GM23338 (cell line): ENCODE measurements at regions not wholly inside any gene's neighbourhood (a gene's known extent, or its start where the extent isn't known, plus 50 kb on each side); places are given as distances from the start of the nearest gene placed in this dataset.

ENCODE experiments used
- ATAC-seq: fragments of 200-7000 bp; cut with Tn5 transposase; 3 replicates; pipeline ENCODE4 v1.9.1; 2020
- DNase-seq: peaks from one replicate; pipeline ENCODE4 v3.0.0-alpha.2; 2015; ENCODE audit warnings: low spot score
- H2AFZ ChIP-seq: fragments of 200-600 bp; sonication (generic); 2 replicates; pipeline ENCODE4 v1.8.0; 2016; ENCODE audit warnings: antibody characterized with exemption, mild to moderate bottlenecking, moderate library complexity
- H3F3A ChIP-seq: fragments of 200-600 bp; sonication (generic); replicated peaks from 2 replicates; pipeline ENCODE4 v1.8.0; 2017; ENCODE audit warnings: antibody characterized with exemption, mixed run types, low read depth
- H3K27ac ChIP-seq: fragments of 200-600 bp; sonication (generic); 2 replicates; pipeline ENCODE4 v1.6.1; 2016; ENCODE audit warnings: low read depth
- H3K27me3 ChIP-seq: fragments of 200-600 bp; sonication (generic); 2 replicates; pipeline ENCODE4 v1.8.0; 2016; ENCODE audit warnings: mild to moderate bottlenecking, mixed run types, moderate library complexity; ENCODE audit not compliant: insufficient read depth
- H3K36me3 ChIP-seq: fragments of 200-600 bp; sonication (generic); 2 replicates; pipeline ENCODE4 v1.8.0; 2016; ENCODE audit warnings: mild to moderate bottlenecking; ENCODE audit not compliant: insufficient read depth
- H3K4me1 ChIP-seq: fragments of 200-600 bp; sonication (generic); 2 replicates; pipeline ENCODE4 v1.8.0; 2016; ENCODE audit warnings: mild to moderate bottlenecking, moderate library complexity; ENCODE audit not compliant: insufficient read depth
- H3K4me2 ChIP-seq: fragments of 200-600 bp; sonication (generic); 2 replicates; pipeline ENCODE4 v1.7.1; 2017; ENCODE audit warnings: mixed run types
- H3K4me3 ChIP-seq: fragments of 200-600 bp; sonication (generic); 2 replicates; pipeline ENCODE4 v1.6.1; 2016; ENCODE audit warnings: mixed run types
- H3K79me2 ChIP-seq: fragments of 200-600 bp; sonication (generic); replicated peaks from 2 replicates; pipeline ENCODE4 v1.8.0; 2017; ENCODE audit warnings: mild to moderate bottlenecking; ENCODE audit not compliant: insufficient read depth
- H3K9me2 ChIP-seq: fragments of 200-600 bp; sonication (generic); 2 replicates; pipeline ENCODE4 v1.8.0; 2017; ENCODE audit not compliant: insufficient read depth
- H4K20me1 ChIP-seq: fragments of 200-600 bp; sonication (generic); replicated peaks from 2 replicates; pipeline ENCODE4 v1.8.0; 2017; ENCODE audit warnings: mild to moderate bottlenecking; ENCODE audit not compliant: insufficient read depth
- H3K27ac Mint-ChIP-seq: 2 replicates; pipeline ENCODE4 v1.8.0; 2020; ENCODE audit warnings: inconsistent platforms, mild to moderate bottlenecking, moderate library complexity, mixed read lengths
- H3K27me3 Mint-ChIP-seq: 3 replicates; pipeline ENCODE4 v1.8.0; 2022; ENCODE audit warnings: low read depth, mild to moderate bottlenecking, moderate library complexity, mixed read lengths, inconsistent platforms; ENCODE audit not compliant: insufficient read depth, poor library complexity
- H3K36me3 Mint-ChIP-seq: 3 replicates; pipeline ENCODE4 v1.8.0; 2021; ENCODE audit warnings: low read depth, mild to moderate bottlenecking, inconsistent platforms, moderate library complexity, mixed read lengths
- H3K4me1 Mint-ChIP-seq: 3 replicates; pipeline ENCODE4 v1.8.0; 2020; ENCODE audit warnings: mild to moderate bottlenecking, inconsistent platforms, mixed read lengths
- H3K4me3 Mint-ChIP-seq: 3 replicates; pipeline ENCODE4 v1.8.0; 2021; ENCODE audit warnings: moderate library complexity, mild to moderate bottlenecking, inconsistent platforms, mixed read lengths
- H3K9me3 Mint-ChIP-seq: 3 replicates; pipeline ENCODE4 v1.8.0; 2020; ENCODE audit warnings: moderate library complexity, mild to moderate bottlenecking, inconsistent platforms, mixed read lengths
- CREB1 ChIP-seq: fragments of 250-450 bp; sonication (Bioruptor Pico); IDR thresholded peaks from 2 replicates; pipeline ENCODE4 v1.5.0; 2020; ENCODE audit warnings: low read depth, mild to moderate bottlenecking, moderate library complexity
- CTCF ChIP-seq, 2 experiments: fragments of 200-600 bp in 1 of 2; sonication (generic) in 1 of 2; conservative IDR thresholded peaks; 2 replicates each; pipeline versions ENCODE4 v1.5.1 to v1.6.1; 2016 to 2017; ENCODE audit warnings: antibody characterized with exemption in 2 of 2, low read depth in 2 of 2, mild to moderate bottlenecking in 2 of 2, moderate library complexity in 1 of 2
- ETS1 ChIP-seq: IDR thresholded peaks from 2 replicates; pipeline ENCODE4 v1.6.1; 2016; ENCODE audit warnings: antibody characterized with exemption
- EZH2 ChIP-seq: fragments of 200-600 bp; sonication (generic); IDR thresholded peaks from one replicate; pipeline ENCODE4 v1.8.0; 2017; ENCODE audit warnings: antibody characterized with exemption, mild to moderate bottlenecking, low read depth; ENCODE audit not compliant: unreplicated experiment
- EZH2phosphoT487 ChIP-seq: fragments of 200-600 bp; sonication (generic); IDR thresholded peaks from one replicate; pipeline ENCODE4 v1.8.1; 2018; ENCODE audit warnings: antibody characterized with exemption; ENCODE audit not compliant: unreplicated experiment
- JUNB ChIP-seq: IDR thresholded peaks from one replicate; pipeline ENCODE4 v1.6.1; 2016; ENCODE audit warnings: antibody characterized with exemption; ENCODE audit not compliant: unreplicated experiment
- NANOG ChIP-seq: IDR thresholded peaks from 2 replicates; pipeline ENCODE4 v1.6.1; 2016; ENCODE audit warnings: antibody characterized with exemption, borderline replicate concordance
- POLR2AphosphoS5 ChIP-seq: IDR thresholded peaks from 2 replicates; pipeline ENCODE4 v1.6.1; 2016; ENCODE audit warnings: antibody characterized with exemption, low read depth
- REST ChIP-seq: IDR thresholded peaks from one replicate; pipeline ENCODE4 v1.6.1; 2018; ENCODE audit warnings: antibody characterized with exemption; ENCODE audit not compliant: unreplicated experiment
- STAT1 ChIP-seq: IDR thresholded peaks from one replicate; pipeline ENCODE4 v1.6.1; 2016; ENCODE audit warnings: antibody characterized with exemption; ENCODE audit not compliant: unreplicated experiment
- ZNF114 ChIP-seq: fragments of 250-450 bp; sonication (Bioruptor Pico); IDR thresholded peaks from 2 replicates; pipeline ENCODE4 v1.5.0; 2020; ENCODE audit warnings: mild to moderate bottlenecking, moderate library complexity
- ZNF331 ChIP-seq: fragments of 250-450 bp; sonication (Bioruptor Pico); IDR thresholded peaks from 2 replicates; pipeline ENCODE4 v1.5.0; 2020; ENCODE audit warnings: low read depth, mild to moderate bottlenecking, moderate library complexity
- ZNF462 ChIP-seq: fragments of 250-450 bp; sonication (Bioruptor Pico); IDR thresholded peaks from 2 replicates; pipeline ENCODE4 v1.5.0; 2020; ENCODE audit warnings: mild to moderate bottlenecking, moderate library complexity

GRCh38 chr3:87993566-87993965, 65.2 kb downstream of the CGGBP1 start:
- Mint-ChIP-seq H3K36me3 (no peaks in the 10 kb centered on the region), H3K27me3 (no peaks in the 10 kb centered on the region), H3K4me1 (peaks cover 4% of the 10 kb centered on the region; the same call in 2 of the 3 replicates), H3K9me3 (no peaks in the 10 kb centered on the region), H3K27ac (no peak overlapping the region), H3K4me3 (no peak overlapping the region)
- no peak overlapping the region for H2AFZ ChIP-seq
- no peak overlapping the region for H3K27ac ChIP-seq
- no peak overlapping the region for H3K4me2 ChIP-seq
- H3K36me3 ChIP-seq = no peaks in the 10 kb centered on the region
- H3F3A ChIP-seq = no peaks in the 10 kb centered on the region
- H3K9me2 ChIP-seq = 0 out of 2 replicates have a peak, but pooled peaks cover 3% of the 10 kb centered on the region
- no peaks in the 10 kb centered on the region for H3K79me2 ChIP-seq
- no peaks in the 10 kb centered on the region for H3K4me1 ChIP-seq
- no peaks in the 10 kb centered on the region for H3K27me3 ChIP-seq
- DNase-seq (no peak), ATAC-seq (no peak)
- no peaks in the 10 kb centered on the region for H4K20me1 ChIP-seq
- TF ChIP-seq CTCF (conservative IDR thresholded peaks at IDR 0.05; ENCODE audit: low read depth in 2 of 2) (no peak), ETS1 (no peak), STAT1 (no peak), ZNF331 (no peak), ZNF462 (no peak), EZH2 (no peak), EZH2phosphoT487 (no peak), POLR2AphosphoS5 (no peak), REST (no peak), JUNB (no peak), CREB1 (no peak), NANOG (no peak), ZNF114 (CRISPR knock-in tag) (no peak)
- no peak overlapping the region for H3K4me3 ChIP-seq
